SK-N-SH (cell line): ENCODE measurements at regions not wholly inside any gene's neighbourhood (a gene's known extent, or its start where the extent isn't known, plus 50 kb on each side); places are given as distances from the start of the nearest gene placed in this dataset.
A peak's percentile ranks its signal among the peaks of the same experiment; 100 is the strongest.

ENCODE experiments used
- CTCF ChIA-PET: fragments of 300-600, 350-600 bp; formaldehyde crosslinking; extraction: SDS; loops from one replicate; lab custom pipeline; 2021; lab: Yijun Ruan, JAX
- POLR2A ChIA-PET: fragments of 350-600 bp; sonication (Branson Sonifier 250); formaldehyde crosslinking; extraction: SDS; loops from one replicate; lab custom pipeline; 2020; ENCODE audit warnings: antibody characterized with exemption, inconsistent platforms; lab: Yijun Ruan, JAX
- DNase-seq: peaks from one replicate; pipeline ENCODE4 v3.0.0; 2012
- H2AFZ ChIP-seq: fragments of 200-600 bp; sonication (generic); 2 replicates; pipeline ENCODE4 v1.8.1; 2016; ENCODE audit warnings: antibody characterized with exemption, mild to moderate bottlenecking, low read depth
- H3F3A ChIP-seq: fragments of 200-600 bp; sonication (generic); replicated peaks from 2 replicates; pipeline ENCODE3; 2016; ENCODE audit warnings: antibody characterized with exemption, mild to moderate bottlenecking; ENCODE audit not compliant: insufficient read depth
- H3K27ac ChIP-seq, 2 experiments: fragments of 200-500 bp in 1 of 2; fragments of 200-600 bp in 1 of 2; sonication (Bioruptor generic) in 1 of 2; sonication (generic), shearing (Covaris generic) in 1 of 2; 2 replicates each; pipeline versions ENCODE4 v1.5.1 to v1.6.1; 2014 to 2016; ENCODE audit warnings: low read depth in 2 of 2, inconsistent platforms in 1 of 2, low read length in 1 of 2, mild to moderate bottlenecking in 1 of 2, mixed read lengths in 1 of 2
- H3K27me3 ChIP-seq: fragments of 200-600 bp; sonication (generic), shearing (Covaris generic); 2 replicates; pipeline ENCODE4 v1.6.1; 2016; ENCODE audit warnings: mixed run types; ENCODE audit not compliant: insufficient read depth
- H3K36me3 ChIP-seq, 2 experiments: fragments of 200-500 bp in 1 of 2; fragments of 200-600 bp in 1 of 2; sonication (Bioruptor generic) in 1 of 2; sonication (generic) in 1 of 2; replicated peaks in 1 of 2; 2 replicates each; pipeline versions ENCODE3 to v1.5.1; 2014 to 2016; ENCODE audit warnings: low read length in 1 of 2, mild to moderate bottlenecking in 1 of 2; ENCODE audit not compliant: insufficient read depth in 2 of 2, control insufficient read depth in 1 of 2
- H3K4me1 ChIP-seq, 2 experiments: fragments of 200-500 bp in 1 of 2; fragments of 200-600 bp in 1 of 2; sonication (Bioruptor generic) in 1 of 2; sonication (generic), shearing (Covaris generic) in 1 of 2; 2 replicates each; pipeline versions ENCODE4 v1.5.1 to v1.6.1; 2014 to 2016; ENCODE audit warnings: low read depth in 1 of 2, low read length in 1 of 2, mixed run types in 1 of 2; ENCODE audit not compliant: insufficient read depth in 2 of 2, control insufficient read depth in 1 of 2
- H3K4me2 ChIP-seq: fragments of 200-600 bp; sonication (generic), shearing (Covaris generic); 2 replicates; pipeline ENCODE4 v1.6.1; 2017; ENCODE audit warnings: mixed run types
- H3K4me3 ChIP-seq, 2 experiments: fragments of 200-500 bp in 1 of 2; fragments of 200-600 bp in 1 of 2; sonication (Bioruptor generic) in 1 of 2; sonication (generic), shearing (Covaris generic) in 1 of 2; 2 replicates each; pipeline versions ENCODE4 v1.5.1 to v1.8.1; 2014 to 2016; ENCODE audit warnings: low read depth in 2 of 2, inconsistent platforms in 1 of 2, low read length in 1 of 2, mild to moderate bottlenecking in 1 of 2, mixed read lengths in 1 of 2, moderate library complexity in 1 of 2
- H3K79me2 ChIP-seq: fragments of 200-600 bp; sonication (generic); 2 replicates; pipeline ENCODE4 v1.8.1; 2017; ENCODE audit warnings: mild to moderate bottlenecking; ENCODE audit not compliant: insufficient read depth
- H3K9ac ChIP-seq: fragments of 200-600 bp; sonication (generic); 2 replicates; pipeline ENCODE4 v1.6.1; 2017; ENCODE audit warnings: mixed run types
- H3K9me2 ChIP-seq: fragments of 200-600 bp; sonication (generic); 2 replicates; pipeline ENCODE4 v1.6.1; 2017; ENCODE audit warnings: mixed run types
- H3K9me3 ChIP-seq: fragments of 200-600 bp; sonication (generic); 2 replicates; pipeline ENCODE4 v1.6.1; 2017; ENCODE audit warnings: mixed run types, mild to moderate bottlenecking, moderate library complexity
- H4K20me1 ChIP-seq: fragments of 200-600 bp; sonication (generic); 2 replicates; pipeline ENCODE4 v1.6.1; 2017; ENCODE audit warnings: mild to moderate bottlenecking, mixed run types; ENCODE audit not compliant: insufficient read depth
- CHD2 ChIP-seq: fragments of 150-350 bp; IDR thresholded peaks from 2 replicates; pipeline ENCODE4 v1.6.1; 2018; ENCODE audit warnings: low read length; ENCODE audit not compliant: partially characterized antibody
- ELF1 ChIP-seq: IDR thresholded peaks from 2 replicates; pipeline ENCODE4 v1.4.0; 2012
- EP300 ChIP-seq, 2 experiments: IDR thresholded peaks; 2 replicates each; pipeline versions ENCODE4 v1.4.0 to v1.6.1; 2012; ENCODE audit warnings: borderline replicate concordance in 1 of 2, low read depth in 1 of 2, low read length in 1 of 2
- EZH2phosphoT487 ChIP-seq: fragments of 200-600 bp; sonication (generic); IDR thresholded peaks from 2 replicates; pipeline ENCODE4 v1.6.1; 2017; ENCODE audit warnings: low read depth, mixed run types, mild to moderate bottlenecking, antibody characterized with exemption, moderate library complexity, borderline replicate concordance
- FOSL2 ChIP-seq: IDR thresholded peaks from 2 replicates; pipeline ENCODE4 v1.4.0; 2012; ENCODE audit warnings: low read depth, mild to moderate bottlenecking, moderate library complexity, borderline replicate concordance
- FOXJ3 ChIP-seq: sonication (generic); formaldehyde crosslinking; IDR thresholded peaks from 2 replicates; pipeline ENCODE4 v1.5.1; 2020; ENCODE audit warnings: mild to moderate bottlenecking, missing genetic modification reagents
- FOXM1 ChIP-seq: IDR thresholded peaks from 2 replicates; pipeline ENCODE4 v1.4.0; 2012; ENCODE audit warnings: low read depth, mild to moderate bottlenecking
- GATA2 ChIP-seq: sonication (generic); formaldehyde crosslinking; IDR thresholded peaks from 2 replicates; pipeline ENCODE4 v1.5.0; 2020; ENCODE audit warnings: mild to moderate bottlenecking, missing genetic modification reagents
- JUND ChIP-seq: IDR thresholded peaks from 2 replicates; pipeline ENCODE4 v1.4.0; 2012
- MXI1 ChIP-seq: IDR thresholded peaks from 2 replicates; pipeline ENCODE4 v1.6.1; 2012; ENCODE audit warnings: mild to moderate bottlenecking, low read depth, low read length, improper control_type of control experiment
- NFIC ChIP-seq: IDR thresholded peaks from 2 replicates; pipeline ENCODE4 v1.4.0; 2012; ENCODE audit warnings: borderline replicate concordance
- POLR2AphosphoS5 ChIP-seq: IDR thresholded peaks from 2 replicates; pipeline ENCODE4 v1.6.1; 2012; ENCODE audit warnings: low read depth, low read length
- RAD21 ChIP-seq: IDR thresholded peaks from 2 replicates; pipeline ENCODE4 v1.6.1; 2012; ENCODE audit warnings: mild to moderate bottlenecking, low read length
- RCOR1 ChIP-seq: fragments of 150-350 bp; IDR thresholded peaks from 2 replicates; pipeline ENCODE4 v1.6.1; 2017; ENCODE audit warnings: antibody characterized with exemption, low read length
- SMC3 ChIP-seq: IDR thresholded peaks from 2 replicates; pipeline ENCODE4 v1.6.1; 2012; ENCODE audit warnings: low read depth, low read length, improper control_type of control experiment
- TEAD4 ChIP-seq: IDR thresholded peaks from 2 replicates; pipeline ENCODE4 v1.4.0; 2012; ENCODE audit warnings: mild to moderate bottlenecking, borderline replicate concordance; ENCODE audit not compliant: insufficient read depth
- WGBS: methylation state at CpG from one replicate; pipeline ENCODE4 v1.1.6; 2017; ENCODE audit warnings: low lambda C conversion rate; 5-methylcytosine and 5-hydroxymethylcytosine counted together
- TF ChIP-seq, protein P1 (sequence below): fragments of 150-350 bp; IDR thresholded peaks from 2 replicates; pipeline ENCODE4 v1.6.1; 2017; ENCODE audit warnings: antibody characterized with exemption, low read length, low read depth, borderline replicate concordance

DNA sequence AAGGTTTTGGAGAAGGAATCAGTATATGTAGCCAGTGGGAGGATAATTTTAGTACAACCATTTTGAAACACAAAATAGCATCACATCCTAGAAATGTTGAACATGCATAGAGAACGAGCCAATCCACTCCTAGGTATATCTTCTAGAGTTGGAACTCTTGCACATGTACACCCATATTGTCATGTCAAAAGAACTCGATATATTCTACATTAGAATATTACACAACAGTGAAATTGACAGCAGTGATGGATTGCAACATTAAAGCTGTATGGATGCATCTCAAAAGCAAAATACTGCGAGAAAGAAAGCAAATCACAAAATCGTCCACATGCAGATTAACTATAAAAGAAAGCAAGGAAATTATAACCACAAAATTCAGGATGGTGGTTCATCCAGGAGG lies 159.3 kb upstream of the NEBL start:
- Histone ChIP-seq H4K20me1 (no peaks in the 10 kb centered on the region), H3K9me3 (peaks cover 6% of the 10 kb centered on the region), H3K27me3 (no peaks in the 10 kb centered on the region), H3K36me3 (no peaks in the 10 kb centered on the region)
- TF ChIP-seq ELF1, result no peak
- TF ChIP-seq RAD21, result no peak
- no peak for TF ChIP-seq FOSL2
- no peak for TF ChIP-seq EP300 (IDR thresholded peaks at IDR 0.05; ENCODE audit: borderline replicate concordance in 1 of 2, low read depth in 1 of 2, low read length in 1 of 2)
- TF ChIP-seq POLR2AphosphoS5, result no peak
- TF ChIP-seq, all 33 proteins: peak for 0
- ChIA-PET POLR2A (no interaction called here), CTCF (interaction anchor here (0.9 kb wide), 1 partner anchor 22 kb away, joined by 3 read pairs; no protein-coding TSS in a partner anchor)
- no peak for DNase-seq
- no peak overlapping the region for H2AFZ ChIP-seq
- no peaks in the 10 kb centered on the region for H3K9me2 ChIP-seq
- no peak overlapping the region for H3K9ac ChIP-seq
- peaks cover 0 to 6% of the 10 kb centered on the region in 2 experiments; a peak in 1 of 4 replicates for H3K4me1 ChIP-seq
- H3K4me3 ChIP-seq, result no peak overlapping the region
- WGBS, result 26% methylated on average over 4 of the region's 4 CpGs
- no peaks in the 10 kb centered on the region for H3K79me2 ChIP-seq
- no peak overlapping the region for H3K27ac ChIP-seq
- H3F3A ChIP-seq, result no peaks in the 10 kb centered on the region
- H3K4me2 ChIP-seq, result no peak overlapping the region

DNA sequence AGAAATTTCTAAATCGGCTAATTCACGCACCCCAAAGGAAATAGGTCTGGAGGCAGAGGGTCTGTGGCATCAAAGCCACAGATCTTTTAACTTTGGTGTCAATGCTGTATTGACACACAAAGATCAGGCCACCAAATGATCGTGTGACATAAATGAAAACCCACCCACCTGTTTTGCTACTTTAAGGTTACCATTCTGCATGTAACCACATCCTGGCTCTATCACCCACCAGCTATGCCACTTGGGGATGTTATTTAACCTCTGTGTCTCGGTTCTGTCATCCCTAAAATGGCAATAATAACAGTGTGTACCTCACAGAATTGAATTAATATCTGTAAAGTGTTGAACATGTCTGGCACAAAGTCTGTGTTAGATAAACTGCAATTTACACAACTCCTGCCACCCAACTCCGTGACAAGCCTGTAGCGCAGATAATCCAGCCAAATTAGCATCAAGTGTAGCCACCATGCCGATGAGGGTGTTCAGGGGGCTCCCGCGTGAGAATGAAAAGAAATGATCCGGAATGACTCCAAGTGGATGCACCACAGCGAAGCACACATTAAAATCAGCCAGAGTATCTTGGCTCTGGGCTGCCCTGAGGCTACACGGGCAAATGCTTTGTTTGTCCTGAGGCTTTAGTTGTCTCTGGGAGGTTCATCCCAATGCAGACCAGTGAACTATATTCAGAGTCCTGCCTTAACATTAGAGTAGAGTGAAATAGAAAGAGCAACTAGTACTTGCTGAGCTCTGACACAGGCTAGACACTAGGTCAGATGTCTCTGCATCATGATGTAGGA lies 158.4 kb upstream of the NEBL start:
- no peak overlapping the region for H3K4me3 ChIP-seq
- no peak for TF ChIP-seq RCOR1
- TF ChIP-seq TEAD4, result no peak
- TF ChIP-seq FOXM1, result no peak
- TF ChIP-seq NFIC, result no peak
- TF ChIP-seq SMC3, result no peak
- no peak for TF ChIP-seq CHD2
- TF ChIP-seq, protein P1, sequence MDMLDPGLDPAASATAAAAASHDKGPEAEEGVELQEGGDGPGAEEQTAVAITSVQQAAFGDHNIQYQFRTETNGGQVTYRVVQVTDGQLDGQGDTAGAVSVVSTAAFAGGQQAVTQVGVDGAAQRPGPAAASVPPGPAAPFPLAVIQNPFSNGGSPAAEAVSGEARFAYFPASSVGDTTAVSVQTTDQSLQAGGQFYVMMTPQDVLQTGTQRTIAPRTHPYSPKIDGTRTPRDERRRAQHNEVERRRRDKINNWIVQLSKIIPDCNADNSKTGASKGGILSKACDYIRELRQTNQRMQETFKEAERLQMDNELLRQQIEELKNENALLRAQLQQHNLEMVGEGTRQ, result no peak
- no peak for TF ChIP-seq FOXJ3 (CRISPR knock-in tag)
- TF ChIP-seq MXI1, result no peak
- TF ChIP-seq JUND, result no peak
- no peak for TF ChIP-seq GATA2 (CRISPR knock-in tag)
- TF ChIP-seq EZH2phosphoT487, result no peak
- no peaks in the 10 kb centered on the region for H3K79me2 ChIP-seq
- no peaks in the 10 kb centered on the region for H4K20me1 ChIP-seq
- no peaks in the 10 kb centered on the region for H3K27me3 ChIP-seq
- H3F3A ChIP-seq, result no peaks in the 10 kb centered on the region
- H3K9ac ChIP-seq, result no peak overlapping the region
- no peaks in the 10 kb centered on the region for H3K9me2 ChIP-seq
- ChIA-PET CTCF (interaction anchor here (0.7 to 0.9 kb wide), 2 partner anchors 23 to 171 kb away, joined by 3 read pairs; no protein-coding TSS in a partner anchor), POLR2A (interaction anchor here (0.6 kb wide), 1 partner anchor 255 kb away, joined by 4 read pairs; no protein-coding TSS in a partner anchor)
- H3K4me2 ChIP-seq, result no peak overlapping the region
- no peak for DNase-seq
- peak overlapping the region in 1 of 2 experiments; percentile 58; a peak in 1 of 4 replicates for H3K27ac ChIP-seq
- peaks cover 0 to 6% of the 10 kb centered on the region in 2 experiments; a peak in 1 of 4 replicates for H3K4me1 ChIP-seq
- H3K36me3 ChIP-seq, result no peaks in the 10 kb centered on the region
- H3K9me3 ChIP-seq, result peaks cover 6% of the 10 kb centered on the region
- H2AFZ ChIP-seq, result no peak overlapping the region
- 66% methylated on average over 12 of the region's 12 CpGs for WGBS
